Gastroesophageal sphincter (tissue), 2 donors: ENCODE measurements at regions not wholly inside any gene's neighbourhood (a gene's known extent, or its start where the extent isn't known, plus 50 kb on each side); places are given as distances from the start of the nearest gene placed in this dataset.

Experiments used
- EP300 ChIP-seq: sonication (generic); formaldehyde crosslinking; IDR thresholded peaks from one replicate; pipeline ENCODE4 v1.6.1; 2017; ENCODE audit warnings: antibody characterized with exemption, mild to moderate bottlenecking
- POLR2A ChIP-seq, 2 donors: fragments of 450-650 bp; IDR thresholded peaks; one replicate each; pipeline ENCODE4 v1.6.1; 2017; ENCODE audit warnings: antibody characterized with exemption in 2 of 2, mild to moderate bottlenecking in 2 of 2, moderate library complexity in 1 of 2
- POLR2AphosphoS5 ChIP-seq: sonication (generic); formaldehyde crosslinking; IDR thresholded peaks from one replicate; pipeline ENCODE4 v1.6.1; 2017; ENCODE audit warnings: antibody characterized with exemption

DNA sequence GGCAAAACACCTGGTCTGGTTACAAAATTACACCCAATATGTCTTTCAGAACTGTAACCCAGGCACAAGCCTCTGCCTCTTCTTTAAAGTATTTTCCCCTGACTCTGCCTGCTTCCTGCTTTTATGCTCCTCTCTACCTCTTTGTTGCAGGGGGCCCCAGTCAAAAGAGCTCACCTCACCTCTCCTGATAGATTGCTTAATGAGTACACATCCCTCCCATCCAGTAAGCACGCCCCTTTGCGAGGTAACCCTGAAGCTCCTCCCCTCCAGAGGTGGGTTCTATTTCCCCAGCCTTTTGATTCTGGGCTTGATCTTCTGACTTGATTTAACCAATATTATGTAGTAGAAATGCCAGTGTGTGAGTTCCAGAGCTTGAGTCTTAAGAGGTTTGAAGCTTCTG lies 56.6 kb upstream of the EYA2 start:
- TF ChIP-seq POLR2AphosphoS5: no peak
- TF ChIP-seq EP300: no peak
- TF ChIP-seq POLR2A (IDR thresholded peaks at IDR 0.05): no peak
